GM23248 (cell line): ENCODE measurements at regions not wholly inside any gene's neighbourhood (a gene's known extent, or its start where the extent isn't known, plus 50 kb on each side); places are given as distances from the start of the nearest gene placed in this dataset.

Experiments used
- DNase-seq: peaks from one replicate; pipeline ENCODE4 v3.0.0-alpha.2; 2015
- H2AFZ ChIP-seq: fragments of 200-600 bp; sonication (generic); 2 replicates; pipeline ENCODE4 v1.6.1; 2016; ENCODE audit warnings: antibody characterized with exemption
- H3F3A ChIP-seq: fragments of 200-600 bp; sonication (generic); 2 replicates; pipeline ENCODE4 v1.6.1; 2016; ENCODE audit warnings: mild to moderate bottlenecking, antibody characterized with exemption, mixed run types; ENCODE audit not compliant: insufficient read depth
- H3K27ac ChIP-seq: fragments of 200-600 bp; sonication (generic); 2 replicates; pipeline ENCODE4 v1.5.1; 2016; ENCODE audit warnings: mild to moderate bottlenecking
- H3K27me3 ChIP-seq: fragments of 200-600 bp; sonication (generic); replicated peaks from 2 replicates; pipeline ENCODE4 v1.6.1; 2016; ENCODE audit warnings: mild to moderate bottlenecking; ENCODE audit not compliant: insufficient read depth
- H3K36me3 ChIP-seq: fragments of 200-600 bp; sonication (generic); 2 replicates; pipeline ENCODE4 v1.6.1; 2016; ENCODE audit warnings: low read depth, mild to moderate bottlenecking
- H3K4me1 ChIP-seq: fragments of 200-600 bp; sonication (generic); 2 replicates; pipeline ENCODE4 v1.6.1; 2016; ENCODE audit warnings: mild to moderate bottlenecking; ENCODE audit not compliant: insufficient read depth
- H3K4me2 ChIP-seq: fragments of 200-600 bp; sonication (generic); one replicate; pipeline ENCODE4 v1.6.1; 2016; ENCODE audit warnings: mild to moderate bottlenecking; ENCODE audit not compliant: unreplicated experiment
- H3K4me3 ChIP-seq: fragments of 200-600 bp; sonication (generic); 2 replicates; pipeline ENCODE4 v1.5.1; 2016; ENCODE audit warnings: mild to moderate bottlenecking
- H3K79me2 ChIP-seq: fragments of 200-600 bp; sonication (generic); 2 replicates; pipeline ENCODE4 v1.6.1; 2016; ENCODE audit warnings: mild to moderate bottlenecking; ENCODE audit not compliant: insufficient read depth
- H3K9ac ChIP-seq: fragments of 200-600 bp; sonication (generic); 2 replicates; pipeline ENCODE4 v1.6.1; 2016; ENCODE audit warnings: mild to moderate bottlenecking
- H3K9me2 ChIP-seq: fragments of 200-600 bp; sonication (generic); 2 replicates; pipeline ENCODE4 v1.6.1; 2016; ENCODE audit warnings: mixed run types, mild to moderate bottlenecking, moderate library complexity; ENCODE audit not compliant: insufficient read depth
- H3K9me3 ChIP-seq: fragments of 200-600 bp; sonication (generic); one replicate; pipeline ENCODE4 v1.6.1; 2017; ENCODE audit warnings: low read depth
- H4K20me1 ChIP-seq: fragments of 200-600 bp; sonication (generic); 2 replicates; pipeline ENCODE4 v1.6.0; 2016; ENCODE audit not compliant: insufficient read depth
- EZH2 ChIP-seq: fragments of 200-600 bp; sonication (generic); IDR thresholded peaks from 2 replicates; pipeline ENCODE4 v1.6.1; 2018; ENCODE audit warnings: antibody characterized with exemption, mild to moderate bottlenecking; ENCODE audit not compliant: insufficient read depth, poor library complexity, severe bottlenecking
- EZH2phosphoT487 ChIP-seq: fragments of 200-600 bp; sonication (generic); IDR thresholded peaks from 2 replicates; pipeline ENCODE4 v1.6.1; 2018; ENCODE audit warnings: antibody characterized with exemption, moderate library complexity, mild to moderate bottlenecking, low read depth; ENCODE audit not compliant: insufficient read depth
- WGBS, 2 experiments: methylation state at CpG; one replicate each; pipeline ENCODE4 v1.1.6; 2015 to 2017; ENCODE audit warnings: low lambda C conversion rate in 2 of 2, low coverage in 1 of 2; ENCODE audit errors: missing lambda C conversion rate in 2 of 2; 5-methylcytosine and 5-hydroxymethylcytosine counted together
- in situ Hi-C: fragments of 300-500 bp; cut with MboI; formaldehyde crosslinking; loops from 2 replicates; pipeline ENCODE4 v1.15.0; 2020

DNA sequence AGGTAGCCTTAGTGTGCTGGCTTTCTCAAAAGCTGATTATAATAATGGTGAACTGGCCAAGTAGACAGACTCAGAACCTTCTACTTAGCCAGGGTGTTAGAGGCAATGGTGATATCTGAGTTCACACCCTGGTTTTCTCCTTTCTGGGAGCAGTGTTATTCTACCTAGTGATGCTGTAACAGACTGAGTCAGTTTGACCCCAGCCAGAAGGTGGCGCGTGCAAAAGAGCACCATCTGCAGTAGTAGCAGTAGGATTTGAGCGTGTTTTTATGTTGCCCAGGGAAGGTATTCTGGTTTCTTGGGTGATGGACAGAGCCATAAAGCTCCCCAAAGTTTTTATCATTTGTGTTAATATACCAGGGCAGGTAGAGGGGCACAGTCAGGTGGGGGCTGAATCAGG lies 143.8 kb upstream of the CPXCR1 start:
- no peaks in the 10 kb centered on the region for H3K9me3 ChIP-seq
- H2AFZ ChIP-seq = no peak overlapping the region
- H3K79me2 ChIP-seq = no peaks in the 10 kb centered on the region
- H3K4me3 ChIP-seq = no peak overlapping the region
- H3F3A ChIP-seq = no peaks in the 10 kb centered on the region
- TF ChIP-seq EZH2phosphoT487 (no peak), EZH2 (no peak)
- no peaks in the 10 kb centered on the region for H3K4me1 ChIP-seq
- no peaks in the 10 kb centered on the region for H3K36me3 ChIP-seq
- WGBS, 2 experiments = 56 to 67% methylated on average over 3 of the region's 3 CpGs
- no peaks in the 10 kb centered on the region for H4K20me1 ChIP-seq
- H3K27ac ChIP-seq = no peak overlapping the region
- H3K4me2 ChIP-seq = no peak overlapping the region
- in situ Hi-C loops = no loop called here
- no peaks in the 10 kb centered on the region for H3K27me3 ChIP-seq
- H3K9me2 ChIP-seq = no peaks in the 10 kb centered on the region
- no peak overlapping the region for H3K9ac ChIP-seq
- DNase-seq = no peak

- Histone ChIP-seq H3K4me3 (no peak overlapping the region), H3K4me1 (no peaks in the 10 kb centered on the region), H3K27me3 (no peaks in the 10 kb centered on the region), H3K36me3 (no peaks in the 10 kb centered on the region), H3K79me2 (no peaks in the 10 kb centered on the region), H4K20me1 (no peaks in the 10 kb centered on the region), H2AFZ (no peak overlapping the region), H3F3A (no peaks in the 10 kb centered on the region), H3K9ac (no peak overlapping the region), H3K9me2 (no peaks in the 10 kb centered on the region), H3K4me2 (no peak overlapping the region), H3K27ac (no peak overlapping the region), H3K9me3 (no peaks in the 10 kb centered on the region)
- in situ Hi-C loops = no loop called here
- DNase-seq = no peak
- WGBS, 2 experiments = 4 to 7% methylated on average over 5 of the region's 5 CpGs
- TF ChIP-seq EZH2phosphoT487 = no peak
- TF ChIP-seq EZH2 = no peak
Measured at GRCh38 chrX:88604433-88605221, 142.4 kb upstream of the CPXCR1 start.

DNA sequence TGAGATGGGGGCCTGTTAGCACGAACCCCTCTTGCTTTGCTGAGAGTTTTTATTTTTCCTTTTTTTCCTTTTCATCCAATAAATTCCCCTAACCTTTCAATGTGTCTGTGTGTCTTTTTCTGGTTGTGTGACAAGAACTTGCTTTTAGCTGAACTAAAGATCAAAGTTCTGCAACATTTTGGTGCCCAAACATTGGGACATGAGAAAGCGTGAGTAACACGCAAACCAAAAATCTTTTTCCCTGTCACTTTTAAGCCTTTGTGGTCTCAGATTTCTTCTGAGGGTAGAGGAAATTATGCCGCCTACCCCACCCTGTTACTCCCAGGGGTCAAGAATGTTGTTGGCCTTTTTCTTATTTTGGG lies 141.8 kb upstream of the CPXCR1 start:
- Histone ChIP-seq H3K79me2 (no peaks in the 10 kb centered on the region), H3K4me2 (no peak overlapping the region), H3K4me1 (no peaks in the 10 kb centered on the region), H3K4me3 (no peak overlapping the region), H2AFZ (no peak overlapping the region), H3K27me3 (no peaks in the 10 kb centered on the region), H4K20me1 (no peaks in the 10 kb centered on the region), H3K9me2 (no peaks in the 10 kb centered on the region), H3K36me3 (no peaks in the 10 kb centered on the region), H3K9me3 (no peaks in the 10 kb centered on the region), H3F3A (no peaks in the 10 kb centered on the region), H3K9ac (no peak overlapping the region), H3K27ac (no peak overlapping the region)
- TF ChIP-seq EZH2phosphoT487 = no peak
- TF ChIP-seq EZH2 = no peak
- DNase-seq = no peak
- 38 to 39% methylated on average over 4 of the region's 4 CpGs for WGBS, 2 experiments
- in situ Hi-C loops = no loop called here

- WGBS, 2 experiments = 0 to 4% methylated on average over 3 to 4 of the region's 4 CpGs
- TF ChIP-seq EZH2phosphoT487 (no peak), EZH2 (no peak)
- Histone ChIP-seq H3K36me3 (no peaks in the 10 kb centered on the region), H3K9me3 (no peaks in the 10 kb centered on the region), H3K9me2 (no peaks in the 10 kb centered on the region), H3K27me3 (no peaks in the 10 kb centered on the region), H3F3A (no peaks in the 10 kb centered on the region), H3K4me1 (no peaks in the 10 kb centered on the region), H3K4me3 (no peak overlapping the region), H4K20me1 (no peaks in the 10 kb centered on the region), H3K9ac (no peak overlapping the region), H3K27ac (no peak overlapping the region), H2AFZ (no peak overlapping the region), H3K4me2 (no peak overlapping the region), H3K79me2 (no peaks in the 10 kb centered on the region)
- DNase-seq = no peak
- in situ Hi-C loops = no loop called here
Measured at GRCh38 chrX:88612870-88613329, 134.1 kb upstream of the CPXCR1 start.

GRCh38 chrX:88613338-88613737 lies 133.7 kb upstream of the CPXCR1 start:
- no peak overlapping the region for H3K4me3 ChIP-seq
- no peak overlapping the region for H3K9ac ChIP-seq
- H4K20me1 ChIP-seq = no peaks in the 10 kb centered on the region
- no peak overlapping the region for H3K4me2 ChIP-seq
- H3K79me2 ChIP-seq = no peaks in the 10 kb centered on the region
- H3K27ac ChIP-seq = no peak overlapping the region
- DNase-seq = peak; percentile 5
- in situ Hi-C loops = no loop called here
- TF ChIP-seq EZH2 = no peak
- no peak for TF ChIP-seq EZH2phosphoT487
- H3K4me1 ChIP-seq = no peaks in the 10 kb centered on the region
- H3K27me3 ChIP-seq = no peaks in the 10 kb centered on the region
- H3K36me3 ChIP-seq = no peaks in the 10 kb centered on the region
- no peaks in the 10 kb centered on the region for H3F3A ChIP-seq
- no peaks in the 10 kb centered on the region for H3K9me3 ChIP-seq
- H2AFZ ChIP-seq = no peak overlapping the region
- H3K9me2 ChIP-seq = no peaks in the 10 kb centered on the region
